Keratinocyte (primary cell): ENCODE measurements at regions not wholly inside any gene's neighbourhood (a gene's known extent, or its start where the extent isn't known, plus 50 kb on each side); places are given as distances from the start of the nearest gene placed in this dataset.

ENCODE experiments used
- DNase-seq: peaks from one replicate; pipeline ENCODE4 v3.0.0-alpha.2; 2011; ENCODE audit warnings: low read depth, missing footprints, low spot score
- FAIRE-seq: peaks from 2 replicates; lab custom pipeline; 2011; peaks lifted over from hg19 to GRCh38; lab: Jason Lieb, UNC
- H2AFZ ChIP-seq: 2 replicates; pipeline ENCODE4 v1.6.0; 2012; ENCODE audit warnings: low read length, control low read depth, inconsistent platforms; ENCODE audit not compliant: control insufficient read depth
- H3K27ac ChIP-seq: 2 replicates; pipeline ENCODE4 v1.5.1; 2011; ENCODE audit warnings: low read length; ENCODE audit not compliant: control insufficient read depth, insufficient read depth
- H3K27me3 ChIP-seq: 3 replicates; pipeline ENCODE4 v1.6.0; 2011; ENCODE audit warnings: low read length; ENCODE audit not compliant: control insufficient read depth, insufficient read depth; ENCODE audit errors: extremely low read depth
- H3K36me3 ChIP-seq, 2 experiments: 2 replicates in 1 of 2; 3 replicates in 1 of 2; pipeline ENCODE4 v1.5.1; 2011; ENCODE audit warnings: low read length in 2 of 2, mild to moderate bottlenecking in 1 of 2; ENCODE audit not compliant: control insufficient read depth in 2 of 2, insufficient read depth in 2 of 2; ENCODE audit errors: extremely low read depth in 1 of 2
- H3K4me1 ChIP-seq: 3 replicates; pipeline ENCODE4 v1.5.1; 2011; ENCODE audit warnings: low read length; ENCODE audit not compliant: control insufficient read depth, insufficient read depth; ENCODE audit errors: extremely low read depth
- H3K4me2 ChIP-seq: 3 replicates; pipeline ENCODE4 v1.6.0; 2011; ENCODE audit warnings: low read depth, low read length; ENCODE audit not compliant: control insufficient read depth, insufficient read depth; ENCODE audit errors: extremely low read depth
- H3K4me3 ChIP-seq, 3 experiments: fragments of 200-600 bp in 1 of 3; sonication (generic) in 1 of 3; 2 replicates in 2 of 3; 3 replicates in 1 of 3; pipeline ENCODE4 v1.5.1; 2011 to 2016; ENCODE audit warnings: low read length in 3 of 3, mild to moderate bottlenecking in 3 of 3, control low read depth in 2 of 3, inconsistent platforms in 1 of 3, low read depth in 1 of 3, mixed read lengths in 1 of 3, mixed run types in 1 of 3, moderate library complexity in 1 of 3; ENCODE audit not compliant: control insufficient read depth in 2 of 3, insufficient read depth in 2 of 3; ENCODE audit errors: extremely low read depth in 1 of 3
- H3K79me2 ChIP-seq: 2 replicates; pipeline ENCODE4 v1.6.0; 2012; ENCODE audit warnings: low read length; ENCODE audit not compliant: control insufficient read depth, insufficient read depth
- H3K9ac ChIP-seq: 3 replicates; pipeline ENCODE4 v1.6.0; 2011; ENCODE audit warnings: low read length; ENCODE audit not compliant: control insufficient read depth, insufficient read depth; ENCODE audit errors: extremely low read depth
- H3K9me1 ChIP-seq: 3 replicates; pipeline ENCODE4 v1.6.0; 2011; ENCODE audit warnings: low read length; ENCODE audit not compliant: control insufficient read depth, insufficient read depth; ENCODE audit errors: extremely low read depth
- H3K9me3 ChIP-seq: 2 replicates; pipeline ENCODE4 v1.5.1; 2012; ENCODE audit warnings: low read depth, low read length; ENCODE audit not compliant: control insufficient read depth
- H4K20me1 ChIP-seq: 3 replicates; pipeline ENCODE4 v1.6.0; 2011; ENCODE audit warnings: low read length; ENCODE audit not compliant: control insufficient read depth, insufficient read depth; ENCODE audit errors: extremely low read depth
- EZH2 ChIP-seq: IDR thresholded peaks from one replicate; pipeline ENCODE4 v1.6.1; 2012; ENCODE audit warnings: inconsistent platforms, mild to moderate bottlenecking, low read length, moderate library complexity
- dilution Hi-C: fragments of 300-500 bp; cut with MboI; formaldehyde crosslinking; loops from one replicate; pipeline ENCODE4 v1.7.0; 2020; ENCODE audit warnings: low sequenced_read_pairs; ENCODE audit not compliant: extremely low pct_ligation_motif_present
- TF ChIP-seq, protein P1 (sequence below), 3 experiments: IDR thresholded peaks in 1 of 3; conservative IDR thresholded peaks in 1 of 3; optimal IDR thresholded peaks in 1 of 3; 2 replicates in 2 of 3; 3 replicates in 1 of 3; pipeline versions ENCODE3 to v1.5.1; 2011; ENCODE audit warnings: low read length in 3 of 3, mild to moderate bottlenecking in 3 of 3, moderate library complexity in 2 of 3, control low read depth in 1 of 3, inconsistent platforms in 1 of 3; ENCODE audit not compliant: insufficient read depth in 2 of 3; ENCODE audit errors: extremely low read depth in 1 of 3

DNA sequence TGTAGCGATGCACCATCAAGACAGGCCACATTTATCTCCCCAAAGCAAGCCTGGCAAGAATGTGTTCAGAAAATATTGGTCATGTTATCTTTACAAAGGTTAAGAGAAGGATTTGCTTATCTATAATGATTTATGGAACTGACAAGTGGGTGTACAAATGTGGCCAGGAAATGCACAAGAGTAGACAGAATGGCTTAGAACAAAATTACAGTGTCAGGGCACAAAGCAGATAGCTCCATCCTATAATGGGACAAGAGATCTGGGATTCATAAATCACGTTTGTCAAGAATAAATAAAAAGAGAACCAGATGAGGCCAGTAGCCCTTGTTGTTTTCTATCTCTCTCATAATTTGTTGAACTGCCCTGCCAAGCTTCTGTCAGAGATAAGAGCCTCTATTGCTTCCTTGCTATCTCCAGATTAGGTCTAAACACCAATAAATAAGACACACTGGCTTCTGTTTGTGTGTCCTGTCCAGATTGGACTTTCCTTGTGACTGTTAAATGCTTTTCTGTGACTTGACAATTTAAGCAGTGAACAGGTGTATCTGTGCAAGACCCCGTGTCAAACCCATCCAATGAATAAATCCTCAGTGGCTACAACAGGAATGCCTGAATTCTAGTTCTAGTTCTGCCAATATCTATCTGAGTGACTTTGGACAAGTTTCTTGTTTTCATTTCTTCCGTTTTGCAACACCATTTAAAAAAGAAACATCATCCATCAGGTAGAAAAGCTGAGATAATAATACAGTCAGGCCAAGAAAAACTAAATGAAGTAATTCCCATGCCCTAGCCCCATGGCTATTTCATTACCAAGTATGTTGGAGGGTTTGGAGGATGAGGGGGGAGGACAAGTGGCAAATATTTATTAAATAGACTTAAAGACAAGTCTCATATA is 157.2 kb downstream of the DCLK3 start:
- Histone ChIP-seq H3K9me1 (no peaks in the 10 kb centered on the region), H4K20me1 (no peaks in the 10 kb centered on the region), H2AFZ (no peak overlapping the region), H3K4me3 (no peak overlapping the region), H3K36me3 (no peaks in the 10 kb centered on the region), H3K27ac (no peak overlapping the region), H3K4me1 (no peaks in the 10 kb centered on the region), H3K79me2 (no peaks in the 10 kb centered on the region), H3K9me3 (no peaks in the 10 kb centered on the region), H3K9ac (no peak overlapping the region), H3K27me3 (no peaks in the 10 kb centered on the region), H3K4me2 (no peak overlapping the region)
- dilution Hi-C loops: no loop called here
- TF ChIP-seq, protein P1, sequence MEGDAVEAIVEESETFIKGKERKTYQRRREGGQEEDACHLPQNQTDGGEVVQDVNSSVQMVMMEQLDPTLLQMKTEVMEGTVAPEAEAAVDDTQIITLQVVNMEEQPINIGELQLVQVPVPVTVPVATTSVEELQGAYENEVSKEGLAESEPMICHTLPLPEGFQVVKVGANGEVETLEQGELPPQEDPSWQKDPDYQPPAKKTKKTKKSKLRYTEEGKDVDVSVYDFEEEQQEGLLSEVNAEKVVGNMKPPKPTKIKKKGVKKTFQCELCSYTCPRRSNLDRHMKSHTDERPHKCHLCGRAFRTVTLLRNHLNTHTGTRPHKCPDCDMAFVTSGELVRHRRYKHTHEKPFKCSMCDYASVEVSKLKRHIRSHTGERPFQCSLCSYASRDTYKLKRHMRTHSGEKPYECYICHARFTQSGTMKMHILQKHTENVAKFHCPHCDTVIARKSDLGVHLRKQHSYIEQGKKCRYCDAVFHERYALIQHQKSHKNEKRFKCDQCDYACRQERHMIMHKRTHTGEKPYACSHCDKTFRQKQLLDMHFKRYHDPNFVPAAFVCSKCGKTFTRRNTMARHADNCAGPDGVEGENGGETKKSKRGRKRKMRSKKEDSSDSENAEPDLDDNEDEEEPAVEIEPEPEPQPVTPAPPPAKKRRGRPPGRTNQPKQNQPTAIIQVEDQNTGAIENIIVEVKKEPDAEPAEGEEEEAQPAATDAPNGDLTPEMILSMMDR (optimal IDR thresholded peaks at IDR 0.05 in 1 of 3, IDR thresholded peaks at IDR 0.05 in 1 of 3, conservative IDR thresholded peaks at IDR 0.05 in 1 of 3; ENCODE audit: extremely low read depth in 1 of 3, insufficient read depth in 2 of 3, low read length in 3 of 3): no peak
- TF ChIP-seq EZH2: no peak
- no peak for FAIRE-seq
- no peak for DNase-seq

DNA sequence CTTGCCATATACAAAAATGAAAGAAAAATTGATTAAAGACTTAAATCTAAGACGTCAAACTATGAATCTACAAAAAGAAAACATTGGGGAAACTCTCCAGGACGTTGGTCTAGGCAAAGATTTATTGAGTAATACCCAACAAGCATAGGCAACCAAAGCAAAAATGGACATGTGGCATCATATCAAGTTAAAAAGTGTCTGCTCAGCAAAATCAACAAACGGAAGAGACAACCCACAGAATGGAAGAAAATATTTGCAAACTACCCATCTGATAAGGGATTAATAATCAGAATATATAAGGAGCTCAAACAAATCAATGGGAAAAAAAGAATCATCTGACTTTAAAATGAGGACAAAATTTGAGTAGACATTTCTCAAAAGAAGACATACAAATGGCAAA is 160.9 kb downstream of the DCLK3 start:
- no peak for TF ChIP-seq EZH2
- TF ChIP-seq, protein P1 (optimal IDR thresholded peaks at IDR 0.05 in 1 of 3, IDR thresholded peaks at IDR 0.05 in 1 of 3, conservative IDR thresholded peaks at IDR 0.05 in 1 of 3; ENCODE audit: extremely low read depth in 1 of 3, insufficient read depth in 2 of 3, low read length in 3 of 3): no peak
- H3K4me3 ChIP-seq: no peak overlapping the region
- no peaks in the 10 kb centered on the region for H3K36me3 ChIP-seq
- H3K27me3 ChIP-seq: no peaks in the 10 kb centered on the region
- no peak overlapping the region for H3K27ac ChIP-seq
- dilution Hi-C loops: no loop called here
- no peaks in the 10 kb centered on the region for H3K4me1 ChIP-seq
- FAIRE-seq (no peak), DNase-seq (no peak)
- H3K9me3 ChIP-seq: no peaks in the 10 kb centered on the region
- H4K20me1 ChIP-seq: no peaks in the 10 kb centered on the region
- H2AFZ ChIP-seq: no peak overlapping the region
- H3K4me2 ChIP-seq: no peak overlapping the region
- no peaks in the 10 kb centered on the region for H3K9me1 ChIP-seq
- H3K9ac ChIP-seq: no peak overlapping the region
- no peaks in the 10 kb centered on the region for H3K79me2 ChIP-seq
